ENCODE measurements at regions not wholly inside any gene's neighbourhood (a gene's known extent, or its start where the extent isn't known, plus 50 kb on each side); places are given as distances from the start of the nearest gene placed in this dataset.

GRCh38 chr1:47696737-47697441, 259.0 kb downstream of the FOXD2 start:
- no peak for DNase-seq (ENCODE audit: extremely low spot score)
- TF ChIP-seq CTCF (IDR thresholded peaks at IDR 0.05; ENCODE audit: control extremely low read depth, extremely low read depth, low read depth, missing control alignments): no peak
- ChIA-PET POLR2A (no interaction called here), CTCF (interaction anchor here (1.3 to 3.1 kb wide), 3 partner anchors 13 to 259 kb away, joined by 3 to 11 read pairs (median 4); partner anchors contain the start of gene FOXD2)

- DNase-seq (ENCODE audit: extremely low spot score): no peak
- ChIA-PET CTCF (interaction anchor here (3.1 kb wide), 1 partner anchor 12 kb away, joined by 11 read pairs; no protein-coding TSS in a partner anchor), POLR2A (no interaction called here)
- TF ChIP-seq CTCF (IDR thresholded peaks at IDR 0.05; ENCODE audit: control extremely low read depth, extremely low read depth, low read depth, missing control alignments): no peak
Measured at GRCh38 chr1:47697616-47698335, 259.9 kb downstream of the FOXD2 start.

GRCh38 chr1:47699492-47700235, 261.8 kb downstream of the FOXD2 start:
- DNase-seq (ENCODE audit: extremely low spot score): no peak
- TF ChIP-seq CTCF (IDR thresholded peaks at IDR 0.05; ENCODE audit: control extremely low read depth, extremely low read depth, low read depth, missing control alignments): no peak
- POLR2A ChIA-PET: no interaction called here
- CTCF ChIA-PET: interaction anchor here (1.1 to 3.1 kb wide), 3 partner anchors 10 to 268 kb away, joined by 3 to 11 read pairs (median 4); no protein-coding TSS in a partner anchor

- ChIA-PET CTCF (interaction anchor here (1.0 to 1.3 kb wide), 4 partner anchors 8 to 265 kb away, joined by 3 to 5 read pairs (median 3); no protein-coding TSS in a partner anchor), POLR2A (no interaction called here)
- TF ChIP-seq CTCF (IDR thresholded peaks at IDR 0.05; ENCODE audit: control extremely low read depth, extremely low read depth, low read depth, missing control alignments): no peak
- DNase-seq (ENCODE audit: extremely low spot score): no peak
Measured at GRCh38 chr1:47701283-47701682, 263.4 kb downstream of the FOXD2 start.

GRCh38 chr1:47701741-47702515, 264.1 kb downstream of the FOXD2 start:
- DNase-seq (ENCODE audit: extremely low spot score): no peak
- no peak for TF ChIP-seq CTCF (IDR thresholded peaks at IDR 0.05; ENCODE audit: control extremely low read depth, extremely low read depth, low read depth, missing control alignments)
- CTCF ChIA-PET: interaction anchor here (0.7 to 1.3 kb wide), 4 partner anchors 8 to 266 kb away, joined by 3 to 5 read pairs (median 3); no protein-coding TSS in a partner anchor
- POLR2A ChIA-PET: no interaction called here

All from GM10248 (cell line).